ENCODE measurements at regions not wholly inside any gene's neighbourhood (a gene's known extent, or its start where the extent isn't known, plus 50 kb on each side); places are given as distances from the start of the nearest gene placed in this dataset.

GRCh38 chr2:105600949-105601794 is 143.5 kb upstream of the NCK2 start:
- TF ChIP-seq CTCF (IDR thresholded peaks at IDR 0.05): no peak
- Mint-ChIP-seq H3K4me3 (no peak overlapping the region), H3K9me3 (no peaks in the 10 kb centered on the region), H3K27me3 (ENCODE audit: low read depth, poor library complexity) (peaks cover 8% of the 10 kb centered on the region), H3K36me3 (ENCODE audit: low read depth) (no peaks in the 10 kb centered on the region), H3K27ac (no peak overlapping the region), H3K4me1 (no peaks in the 10 kb centered on the region)
- DNase-seq: no peak

GRCh38 chr2:105600602-105600948 is 144.1 kb upstream of the NCK2 start:
- no peak overlapping the region for H3K27ac Mint-ChIP-seq

GRCh38 chr2:105600037-105600442 is 144.7 kb upstream of the NCK2 start:
- Mint-ChIP-seq H3K27me3 (ENCODE audit: low read depth, poor library complexity) (peaks cover 8% of the 10 kb centered on the region), H3K9me3 (no peaks in the 10 kb centered on the region), H3K4me3 (no peak overlapping the region), H3K4me1 (no peaks in the 10 kb centered on the region), H3K36me3 (ENCODE audit: low read depth) (no peaks in the 10 kb centered on the region), H3K27ac (no peak overlapping the region)
- TF ChIP-seq CTCF (IDR thresholded peaks at IDR 0.05): no peak
- no peak for DNase-seq

More at GRCh38 chr2:105600602-105600948, 144.1 kb upstream of the NCK2 start:
- DNase-seq: no peak
- H3K36me3 Mint-ChIP-seq (ENCODE audit: low read depth): no peaks in the 10 kb centered on the region
- H3K9me3 Mint-ChIP-seq: no peaks in the 10 kb centered on the region
- peaks cover 8% of the 10 kb centered on the region for H3K27me3 Mint-ChIP-seq (ENCODE audit: low read depth, poor library complexity)
- no peak for TF ChIP-seq CTCF (IDR thresholded peaks at IDR 0.05)
- no peaks in the 10 kb centered on the region for H3K4me1 Mint-ChIP-seq
- no peak overlapping the region for H3K4me3 Mint-ChIP-seq

GRCh38 chr2:105598829-105599698 is 145.6 kb upstream of the NCK2 start:
- Mint-ChIP-seq H3K4me3 (no peak overlapping the region), H3K27me3 (ENCODE audit: low read depth, poor library complexity) (peaks cover 8% of the 10 kb centered on the region), H3K9me3 (no peaks in the 10 kb centered on the region), H3K36me3 (ENCODE audit: low read depth) (no peaks in the 10 kb centered on the region), H3K4me1 (no peaks in the 10 kb centered on the region), H3K27ac (no peak overlapping the region)
- DNase-seq: no peak
- no peak for TF ChIP-seq CTCF (IDR thresholded peaks at IDR 0.05)

- Mint-ChIP-seq H3K36me3 (ENCODE audit: low read depth) (no peaks in the 10 kb centered on the region), H3K4me1 (peaks cover 3% of the 10 kb centered on the region), H3K9me3 (no peaks in the 10 kb centered on the region), H3K27ac (no peak overlapping the region), H3K27me3 (ENCODE audit: low read depth, poor library complexity) (peaks cover 4% of the 10 kb centered on the region), H3K4me3 (no peak overlapping the region)
- DNase-seq: no peak
- no peak for TF ChIP-seq CTCF (IDR thresholded peaks at IDR 0.05)
These were observed 146.6 kb upstream of the NCK2 start for GRCh38 chr2:105597806-105598803.

All from nephron progenitor cell (in vitro differentiated cells).